Sigmoid colon (tissue), 6 donors: ENCODE measurements at regions not wholly inside any gene's neighbourhood (a gene's known extent, or its start where the extent isn't known, plus 50 kb on each side); places are given as distances from the start of the nearest gene placed in this dataset.
"Not testable (repeated sequence)": the region's sequence is repeated elsewhere in the genome, so short reads cannot be mapped to it uniquely, and the experiment has no call there.

Experiments
- DNase-seq: peaks from one replicate; pipeline ENCODE4 v3.0.0-alpha.2; 2019
- H3K27ac ChIP-seq, 4 donors: fragments of 200-600 bp; sonication (generic); one replicate each; pipeline ENCODE4 v1.5.1; 2016 to 2019; ENCODE audit warnings: mild to moderate bottlenecking in 1 of 4
- H3K27me3 ChIP-seq, 3 donors: fragments of 200-600 bp; sonication (generic); one replicate each; pipeline ENCODE4 v1.5.1; 2019; ENCODE audit warnings: mild to moderate bottlenecking in 1 of 3
- H3K36me3 ChIP-seq, 4 donors: fragments of 200-600 bp; sonication (generic); one replicate each; pipeline ENCODE4 v1.5.1; 2016 to 2019
- H3K4me1 ChIP-seq, 4 donors: fragments of 200-600 bp; sonication (generic); one replicate each; pipeline ENCODE4 v1.5.1; 2017 to 2019
- H3K4me3 ChIP-seq, 4 donors: fragments of 200-600 bp; sonication (generic); one replicate each; pipeline ENCODE4 v1.5.1; 2017 to 2019; ENCODE audit warnings: mild to moderate bottlenecking in 2 of 4, moderate library complexity in 1 of 4
- H3K9me3 ChIP-seq, 4 donors: fragments of 200-600 bp in 3 of 4; sonication (generic) in 3 of 4; one replicate each; pipeline versions ENCODE4 v1.5.1 to v1.6.1; 2013 to 2019
- EP300 ChIP-seq, 4 donors: sonication (generic); formaldehyde crosslinking; IDR thresholded peaks; one replicate each; pipeline ENCODE4 v1.6.1; 2017; ENCODE audit warnings: antibody characterized with exemption in 4 of 4
- POLR2A ChIP-seq, 2 donors: fragments of 450-650 bp; IDR thresholded peaks; one replicate each; pipeline ENCODE4 v1.6.1; 2016; ENCODE audit warnings: antibody characterized with exemption in 2 of 2, mild to moderate bottlenecking in 2 of 2, moderate library complexity in 2 of 2
- POLR2AphosphoS5 ChIP-seq, 4 donors: sonication (generic); formaldehyde crosslinking; IDR thresholded peaks; one replicate each; pipeline ENCODE4 v1.6.1; 2017; ENCODE audit warnings: antibody characterized with exemption in 4 of 4
- WGBS, 2 donors: extraction: QIAGEN DNeasy Blood & Tissue Kit; methylation state at CpG; one replicate each; pipeline ENCODE4 v1.1.7; 2013; 5-methylcytosine and 5-hydroxymethylcytosine counted together
- intact Hi-C: fragments of 100-400 bp; cut with DNase I; formaldehyde crosslinking; loops from one replicate; pipeline ENCODE4 v1.15.1; 2023
- TF ChIP-seq, protein P1 (sequence below), 4 experiments: fragments of 450-650 bp in 3 of 4; fragments of 200-600 bp in 1 of 4; IDR thresholded peaks; one replicate each; pipeline ENCODE4 v1.5.1; 2016 to 2019; ENCODE audit warnings: antibody characterized with exemption in 4 of 4, mild to moderate bottlenecking in 3 of 4, moderate library complexity in 2 of 4
- donor health status: healthy with polysubstance abuse.
- donor health status: healthy.

DNA sequence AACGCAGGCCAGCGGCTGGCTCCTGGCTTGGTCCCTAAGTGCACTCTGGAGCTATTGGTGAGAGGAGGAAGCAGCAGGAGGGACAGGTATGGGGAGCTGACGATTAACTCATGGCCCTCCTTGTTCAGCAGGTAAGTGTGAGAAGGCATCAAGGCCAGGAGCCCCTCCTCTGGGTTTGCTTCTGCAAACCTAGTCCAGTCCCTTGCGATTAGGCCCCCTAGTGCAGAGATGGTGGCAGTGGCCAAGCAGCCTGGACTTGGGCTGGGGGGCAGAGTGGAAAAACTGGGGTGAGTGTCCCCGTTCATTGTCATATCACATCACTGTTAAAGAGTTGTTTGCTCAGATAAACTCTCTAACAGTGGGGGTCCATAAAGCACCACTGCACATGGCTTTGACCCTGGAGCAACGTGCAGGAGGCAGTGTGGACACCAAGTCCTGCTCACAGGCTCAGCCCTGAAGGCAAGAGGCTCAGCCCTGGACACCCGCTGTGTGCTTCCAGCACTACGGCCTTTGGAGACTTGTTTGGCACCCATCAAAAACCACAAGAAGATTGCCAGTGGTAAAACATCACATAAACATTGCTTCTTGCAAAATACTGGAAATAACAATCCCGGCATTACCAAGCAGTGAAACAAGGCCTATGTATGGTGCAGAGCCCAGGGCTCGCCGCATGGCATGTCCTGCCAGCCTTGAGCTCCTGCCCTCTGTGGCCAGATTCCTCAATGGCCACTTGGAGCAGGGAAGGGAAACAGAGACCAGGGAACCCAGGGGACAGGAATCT lies 184.3 kb upstream of the RTL1 start:
- Histone ChIP-seq H3K27ac (no peak overlapping the region), H3K4me3 (no peak overlapping the region), H3K36me3 (no peaks in the 10 kb centered on the region), H3K9me3 (peaks cover 0 to 3% (median 0%) of the 10 kb centered on the region in 4 donors), H3K4me1 (no peaks in the 10 kb centered on the region), H3K27me3 (no peaks in the 10 kb centered on the region)
- intact Hi-C loops, result no loop called here
- DNase-seq, result no peak
- 80 to 89% methylated on average over 11 of the region's 11 CpGs for WGBS, 2 donors
- TF ChIP-seq POLR2A (IDR thresholded peaks at IDR 0.05) (no peak), POLR2AphosphoS5 (IDR thresholded peaks at IDR 0.05) (no peak)
- TF ChIP-seq, protein P1, sequence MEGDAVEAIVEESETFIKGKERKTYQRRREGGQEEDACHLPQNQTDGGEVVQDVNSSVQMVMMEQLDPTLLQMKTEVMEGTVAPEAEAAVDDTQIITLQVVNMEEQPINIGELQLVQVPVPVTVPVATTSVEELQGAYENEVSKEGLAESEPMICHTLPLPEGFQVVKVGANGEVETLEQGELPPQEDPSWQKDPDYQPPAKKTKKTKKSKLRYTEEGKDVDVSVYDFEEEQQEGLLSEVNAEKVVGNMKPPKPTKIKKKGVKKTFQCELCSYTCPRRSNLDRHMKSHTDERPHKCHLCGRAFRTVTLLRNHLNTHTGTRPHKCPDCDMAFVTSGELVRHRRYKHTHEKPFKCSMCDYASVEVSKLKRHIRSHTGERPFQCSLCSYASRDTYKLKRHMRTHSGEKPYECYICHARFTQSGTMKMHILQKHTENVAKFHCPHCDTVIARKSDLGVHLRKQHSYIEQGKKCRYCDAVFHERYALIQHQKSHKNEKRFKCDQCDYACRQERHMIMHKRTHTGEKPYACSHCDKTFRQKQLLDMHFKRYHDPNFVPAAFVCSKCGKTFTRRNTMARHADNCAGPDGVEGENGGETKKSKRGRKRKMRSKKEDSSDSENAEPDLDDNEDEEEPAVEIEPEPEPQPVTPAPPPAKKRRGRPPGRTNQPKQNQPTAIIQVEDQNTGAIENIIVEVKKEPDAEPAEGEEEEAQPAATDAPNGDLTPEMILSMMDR (IDR thresholded peaks at IDR 0.05), result no peak

DNA sequence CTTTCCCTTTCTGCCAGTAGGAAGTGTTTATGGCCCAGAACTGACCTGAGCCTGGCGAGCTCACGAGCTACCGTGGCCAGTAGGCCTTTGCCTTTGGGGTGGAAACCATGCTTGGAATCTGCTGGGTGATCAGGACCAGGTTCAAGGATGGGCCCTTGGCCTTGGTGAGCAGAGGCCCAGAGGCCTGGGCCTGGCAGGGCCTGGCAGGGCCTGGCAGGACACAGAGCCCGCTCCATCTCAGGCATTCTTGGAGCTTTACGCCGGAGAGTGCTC lies 184.8 kb upstream of the RTL1 start:
- intact Hi-C loops, result no loop called here
- no peaks in the 10 kb centered on the region for H3K36me3 ChIP-seq
- no peak overlapping the region for H3K27ac ChIP-seq
- H3K4me1 ChIP-seq, result no peaks in the 10 kb centered on the region
- H3K4me3 ChIP-seq, result no peak overlapping the region
- no peaks in the 10 kb centered on the region for H3K27me3 ChIP-seq
- no peak for DNase-seq
- TF ChIP-seq, protein P1 (IDR thresholded peaks at IDR 0.05), result no peak
- TF ChIP-seq POLR2A (IDR thresholded peaks at IDR 0.05), result no peak
- no peak for TF ChIP-seq EP300 (IDR thresholded peaks at IDR 0.05)
- no peak for TF ChIP-seq POLR2AphosphoS5 (IDR thresholded peaks at IDR 0.05)
- peaks cover 0 to 1% (median 0%) of the 10 kb centered on the region in 4 donors for H3K9me3 ChIP-seq
- 94 to 95% methylated on average over 6 of the region's 6 CpGs for WGBS, 2 donors

DNA sequence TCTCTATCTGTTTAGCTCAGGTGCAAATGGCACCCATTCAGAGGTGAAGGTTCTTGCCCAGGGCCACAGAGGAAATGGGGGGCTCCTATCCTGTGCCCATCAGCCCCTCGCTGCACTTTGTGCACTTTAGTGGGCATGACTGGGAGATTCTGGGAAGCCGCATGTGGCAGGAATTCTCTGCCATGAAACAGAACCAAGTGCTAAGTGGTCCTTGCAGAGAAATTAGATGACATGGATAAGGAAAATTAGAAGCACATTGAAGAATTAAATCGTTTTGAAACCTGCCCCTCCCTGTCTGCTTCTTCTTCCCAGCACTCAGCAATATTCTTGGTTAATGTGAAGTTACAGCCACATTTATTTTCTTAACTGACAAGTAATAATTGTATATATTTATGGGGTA lies 185.2 kb upstream of the RTL1 start:
- Histone ChIP-seq H3K27ac (no peak overlapping the region), H3K4me1 (no peaks in the 10 kb centered on the region), H3K4me3 (no peak overlapping the region), H3K27me3 (no peaks in the 10 kb centered on the region), H3K36me3 (no peaks in the 10 kb centered on the region), H3K9me3 (no peaks in the 10 kb centered on the region)
- TF ChIP-seq POLR2AphosphoS5 (IDR thresholded peaks at IDR 0.05) (no peak), EP300 (IDR thresholded peaks at IDR 0.05) (no peak)
- TF ChIP-seq, protein P1 (IDR thresholded peaks at IDR 0.05), result no peak
- WGBS, 2 donors, result 73 to 88% methylated on average over 3 of the region's 3 CpGs
- intact Hi-C loops, result no loop called here
- DNase-seq, result no peak

DNA sequence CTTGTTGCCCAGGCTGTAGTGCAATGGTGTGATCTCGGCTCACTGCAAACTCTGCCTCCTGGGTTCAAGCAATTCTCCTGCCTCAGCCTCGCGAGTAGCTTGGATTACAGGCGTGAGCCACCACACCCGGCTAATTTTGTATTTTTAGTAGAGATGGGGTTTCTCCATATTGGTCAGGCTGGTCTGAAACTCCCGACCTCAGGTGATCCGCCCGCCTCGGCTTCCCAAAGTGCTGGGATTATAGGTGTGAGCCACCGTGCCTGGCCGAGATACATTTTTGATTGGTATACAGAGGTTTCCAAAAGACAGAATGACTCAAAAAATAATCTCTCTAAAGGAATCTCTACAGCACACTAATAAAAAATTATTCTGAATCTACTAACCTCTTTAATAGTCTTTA lies 187.0 kb upstream of the RTL1 start:
- WGBS, 2 donors, result 74 to 93% methylated on average over 11 of the region's 11 CpGs
- H3K36me3 ChIP-seq, H3K4me3 ChIP-seq, H3K27me3 ChIP-seq, intact Hi-C loops, H3K9me3 ChIP-seq, H3K4me1 ChIP-seq, H3K27ac ChIP-seq, DNase-seq: not testable (repeated sequence)

DNA sequence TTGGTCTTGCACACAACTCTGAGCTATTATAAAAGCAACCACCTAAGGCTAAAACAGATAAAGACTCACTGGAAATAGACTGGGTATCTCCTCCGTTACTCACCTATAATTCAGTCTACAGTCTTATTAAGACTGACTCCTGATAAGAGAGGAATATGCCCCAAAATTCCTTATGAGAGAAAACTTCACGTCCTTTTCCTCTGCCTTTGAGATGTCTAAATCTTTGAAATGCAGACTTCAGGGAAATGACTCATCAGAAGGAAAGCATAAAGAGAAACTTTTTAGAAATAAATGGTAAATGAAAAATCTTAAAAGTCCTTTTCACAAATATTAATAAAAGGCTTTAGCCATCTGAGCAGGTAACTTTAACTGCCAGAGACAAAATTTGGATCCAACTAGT lies 187.5 kb upstream of the RTL1 start:
- Histone ChIP-seq H3K36me3 (no peaks in the 10 kb centered on the region), H3K9me3 (no peaks in the 10 kb centered on the region), H3K27ac (no peak overlapping the region), H3K4me3 (no peak overlapping the region), H3K4me1 (no peaks in the 10 kb centered on the region), H3K27me3 (peaks cover 0 to 7% (median 0%) of the 10 kb centered on the region in 3 donors)
- intact Hi-C loops, result no loop called here
- WGBS, 2 donors, result 64 to 71% methylated on average over 2 of the region's 2 CpGs
- no peak for TF ChIP-seq EP300 (IDR thresholded peaks at IDR 0.05)
- no peak for DNase-seq

DNA sequence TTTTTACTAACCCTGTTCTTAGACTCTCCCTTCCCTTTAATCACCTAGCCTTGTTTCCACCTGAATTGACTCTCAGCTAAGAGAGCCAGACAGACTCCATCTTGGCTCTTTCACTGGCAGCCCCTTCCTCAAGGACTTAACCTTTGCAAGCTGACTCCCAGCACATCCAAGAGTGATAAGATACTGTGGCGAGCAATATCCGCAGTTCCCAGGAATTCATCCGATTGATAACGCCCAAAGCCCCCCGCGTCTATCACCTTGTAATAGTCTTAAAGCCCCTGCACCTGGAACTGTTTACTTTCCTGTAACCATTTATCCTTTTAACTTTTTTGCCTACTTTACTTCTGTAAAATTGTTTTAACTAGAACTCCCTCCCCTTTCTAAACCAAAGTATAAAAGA lies 191.4 kb upstream of the RTL1 start:
- H3K9me3 ChIP-seq, H3K36me3 ChIP-seq, H3K4me1 ChIP-seq, H3K27ac ChIP-seq, DNase-seq, intact Hi-C loops, H3K27me3 ChIP-seq, H3K4me3 ChIP-seq: not testable (repeated sequence)
- 81 to 84% methylated on average over 6 of the region's 6 CpGs for WGBS, 2 donors
